ENCODE measurements at regions not wholly inside any gene's neighbourhood (a gene's known extent, or its start where the extent isn't known, plus 50 kb on each side); places are given as distances from the start of the nearest gene placed in this dataset.
"Not testable (repeated sequence)": the region's sequence is repeated elsewhere in the genome, so short reads cannot be mapped to it uniquely, and the experiment has no call there.

- DNase-seq (ENCODE audit: low read depth) = no peak
Measured at GRCh38 chr2:235399895-235400294, 93.9 kb upstream of the AGAP1 start.

- DNase-seq (ENCODE audit: low read depth) = no peak
Measured at GRCh38 chr2:235402422-235402821, 91.4 kb upstream of the AGAP1 start.

GRCh38 chr2:235405612-235406361 is 88.1 kb upstream of the AGAP1 start:
- no peak for DNase-seq (ENCODE audit: low read depth)

- no peak for DNase-seq (ENCODE audit: low read depth)
Measured at GRCh38 chr2:235406430-235406829, 87.4 kb upstream of the AGAP1 start.

GRCh38 chr2:235411905-235412485 is 81.8 kb upstream of the AGAP1 start:
- no peak for DNase-seq (ENCODE audit: low read depth)

- DNase-seq (ENCODE audit: low read depth) = no peak
Measured at GRCh38 chr2:235413064-235413463, 80.8 kb upstream of the AGAP1 start.

GRCh38 chr2:235414422-235414821 is 79.4 kb upstream of the AGAP1 start:
- DNase-seq (ENCODE audit: low read depth) = no peak

- DNase-seq (ENCODE audit: low read depth) = no peak
Measured at GRCh38 chr2:235416858-235417499, 76.9 kb upstream of the AGAP1 start.

GRCh38 chr2:235418918-235419317 is 74.9 kb upstream of the AGAP1 start:
- no peak for DNase-seq (ENCODE audit: low read depth)

GRCh38 chr2:235419996-235420395 is 73.8 kb upstream of the AGAP1 start:
- no peak for DNase-seq (ENCODE audit: low read depth)

GRCh38 chr2:235421618-235422017 is 72.2 kb upstream of the AGAP1 start:
- no peak for DNase-seq (ENCODE audit: low read depth)

GRCh38 chr2:235430366-235431083 is 63.3 kb upstream of the AGAP1 start:
- no peak for DNase-seq (ENCODE audit: low read depth)

- DNase-seq (ENCODE audit: low read depth) = no peak
Measured at GRCh38 chr2:235432741-235433520, 60.9 kb upstream of the AGAP1 start.

GRCh38 chr2:235433860-235434259 is 60.0 kb upstream of the AGAP1 start:
- DNase-seq (ENCODE audit: low read depth) = no peak

- DNase-seq (ENCODE audit: low read depth) = no peak
Measured at GRCh38 chr2:235439959-235440662, 53.7 kb upstream of the AGAP1 start.

GRCh38 chr2:235443580-235443979 is 50.3 kb upstream of the AGAP1 start:
- not testable (repeated sequence) for DNase-seq (ENCODE audit: low read depth)
